ENCODE measurements at regions not wholly inside any gene's neighbourhood (a gene's known extent, or its start where the extent isn't known, plus 50 kb on each side); places are given as distances from the start of the nearest gene placed in this dataset.
"Not testable (repeated sequence)": the region's sequence is repeated elsewhere in the genome, so short reads cannot be mapped to it uniquely, and the experiment has no call there.

DNA sequence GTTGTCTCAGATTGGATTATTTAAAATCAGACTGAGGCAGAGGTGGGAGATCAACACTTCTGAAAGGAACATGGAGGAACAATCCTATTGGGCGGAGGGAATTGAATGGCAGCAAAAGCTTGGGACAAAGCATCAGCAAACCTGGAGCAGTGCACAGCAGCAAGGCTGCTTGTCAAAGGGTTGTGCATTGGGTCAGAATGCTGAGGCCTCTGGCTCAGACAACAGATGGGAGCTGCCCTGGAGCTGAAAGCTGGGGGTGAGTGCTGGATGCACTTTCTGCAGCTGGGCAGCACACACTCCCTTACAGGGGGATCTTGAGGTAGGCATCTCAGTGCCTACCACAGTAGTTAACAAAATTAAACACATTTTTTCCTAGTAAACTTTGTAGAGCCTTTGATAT lies 634.4 kb upstream of the MMS22L start:
- no peak for DNase-seq
- intact Hi-C loops (cut with micrococcal nuclease), result no loop called here
- no peak overlapping the region for H3K27ac Mint-ChIP-seq
- H3K9me3 Mint-ChIP-seq, result no peaks in the 10 kb centered on the region
- no peaks in the 10 kb centered on the region for H3K27me3 Mint-ChIP-seq
- no peaks in the 10 kb centered on the region for H3K4me1 Mint-ChIP-seq
- H3K36me3 Mint-ChIP-seq (ENCODE audit: low read depth), result no peaks in the 10 kb centered on the region
- no peak overlapping the region for H3K4me3 Mint-ChIP-seq

GRCh38 chr6:97919046-97919445 lies 636.0 kb upstream of the MMS22L start:
- no peak overlapping the region for H3K4me3 Mint-ChIP-seq
- H3K36me3 Mint-ChIP-seq (ENCODE audit: low read depth), result no peaks in the 10 kb centered on the region
- H3K27ac Mint-ChIP-seq, result no peak overlapping the region
- intact Hi-C loops (cut with micrococcal nuclease), result no loop called here
- no peak for DNase-seq
- H3K4me1 Mint-ChIP-seq, result no peaks in the 10 kb centered on the region
- H3K9me3 Mint-ChIP-seq, result no peaks in the 10 kb centered on the region
- H3K27me3 Mint-ChIP-seq, result no peaks in the 10 kb centered on the region

DNA sequence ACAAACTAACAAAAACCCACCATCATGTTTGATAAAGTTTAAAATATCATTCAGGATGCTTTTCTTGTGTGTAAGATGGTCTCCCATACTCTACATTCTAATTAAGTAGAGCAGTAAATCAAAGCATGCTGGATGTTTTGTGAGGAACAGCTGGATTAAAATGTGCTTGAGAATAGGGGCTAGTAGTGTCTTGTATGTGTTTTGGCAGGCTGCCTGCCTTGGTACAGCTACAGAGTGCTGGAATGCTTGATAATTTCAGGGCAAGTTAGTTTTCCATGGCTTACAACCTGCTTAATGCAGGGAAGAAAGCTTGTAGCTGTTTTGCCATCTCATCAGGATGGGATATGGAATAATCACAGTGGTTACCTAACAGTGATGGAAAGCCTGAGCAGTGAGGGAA lies 636.6 kb upstream of the MMS22L start:
- intact Hi-C loops (cut with micrococcal nuclease), result no loop called here
- Mint-ChIP-seq H3K4me1 (no peaks in the 10 kb centered on the region), H3K36me3 (ENCODE audit: low read depth) (no peaks in the 10 kb centered on the region), H3K4me3 (no peak overlapping the region), H3K9me3 (no peaks in the 10 kb centered on the region), H3K27me3 (no peaks in the 10 kb centered on the region), H3K27ac (no peak overlapping the region)
- DNase-seq, result no peak

- intact Hi-C loops (cut with micrococcal nuclease), result no loop called here
Observed at GRCh38 chr6:97923249-97923648, 640.2 kb upstream of the MMS22L start.

GRCh38 chr6:97925504-97925903 lies 642.5 kb upstream of the MMS22L start:
- H3K36me3 Mint-ChIP-seq (ENCODE audit: low read depth), result no peaks in the 10 kb centered on the region
- H3K27ac Mint-ChIP-seq, result no peak overlapping the region
- H3K27me3 Mint-ChIP-seq, result no peaks in the 10 kb centered on the region
- no peaks in the 10 kb centered on the region for H3K4me1 Mint-ChIP-seq
- no peak for DNase-seq
- intact Hi-C loops (cut with micrococcal nuclease), result no loop called here
- H3K4me3 Mint-ChIP-seq, result no peak overlapping the region
- no peaks in the 10 kb centered on the region for H3K9me3 Mint-ChIP-seq

More at GRCh38 chr6:97923249-97923648, 640.2 kb upstream of the MMS22L start:
- no peak overlapping the region for H3K4me3 Mint-ChIP-seq
- no peaks in the 10 kb centered on the region for H3K4me1 Mint-ChIP-seq
- DNase-seq, result no peak
- no peaks in the 10 kb centered on the region for H3K9me3 Mint-ChIP-seq
- H3K36me3 Mint-ChIP-seq (ENCODE audit: low read depth), result no peaks in the 10 kb centered on the region
- H3K27ac Mint-ChIP-seq, result no peak overlapping the region
- no peaks in the 10 kb centered on the region for H3K27me3 Mint-ChIP-seq

GRCh38 chr6:97939440-97940168 lies 656.6 kb upstream of the MMS22L start:
- Mint-ChIP-seq H3K27ac (no peak overlapping the region), H3K4me3 (no peak overlapping the region), H3K27me3 (no peaks in the 10 kb centered on the region), H3K36me3 (ENCODE audit: low read depth) (no peaks in the 10 kb centered on the region), H3K4me1 (no peaks in the 10 kb centered on the region), H3K9me3 (no peaks in the 10 kb centered on the region)
- DNase-seq, result no peak
- intact Hi-C loops (cut with micrococcal nuclease), result no loop called here

GRCh38 chr6:97947841-97948240 lies 664.8 kb upstream of the MMS22L start:
- H3K4me3 Mint-ChIP-seq, result no peak overlapping the region
- intact Hi-C loops (cut with micrococcal nuclease), result no loop called here
- H3K27me3 Mint-ChIP-seq, result no peaks in the 10 kb centered on the region
- no peak for DNase-seq
- H3K27ac Mint-ChIP-seq, result no peak overlapping the region
- no peaks in the 10 kb centered on the region for H3K9me3 Mint-ChIP-seq
- no peaks in the 10 kb centered on the region for H3K4me1 Mint-ChIP-seq
- H3K36me3 Mint-ChIP-seq (ENCODE audit: low read depth), result no peaks in the 10 kb centered on the region

DNA sequence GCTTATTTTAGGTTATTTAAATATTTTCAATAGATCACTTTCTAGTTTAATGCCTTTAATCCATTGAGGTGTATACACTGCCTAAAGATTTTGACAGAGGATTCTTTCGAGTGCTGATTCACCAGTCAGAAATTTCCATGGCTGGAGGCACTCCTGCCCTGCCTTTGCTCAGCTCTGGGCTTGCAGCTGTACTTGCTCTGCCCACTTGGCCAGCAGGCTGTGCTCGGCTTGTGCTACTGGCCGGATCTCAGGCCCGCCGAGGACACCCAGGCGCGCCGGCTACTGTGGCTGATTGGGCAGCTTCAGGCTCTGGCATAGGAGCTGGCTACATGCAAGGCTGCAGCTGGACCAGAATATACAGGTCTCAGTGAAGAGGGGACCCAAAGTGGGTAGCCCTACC lies 675.1 kb upstream of the MMS22L start:
- Mint-ChIP-seq H3K9me3 (no peaks in the 10 kb centered on the region), H3K27ac (no peak overlapping the region), H3K36me3 (ENCODE audit: low read depth) (no peaks in the 10 kb centered on the region), H3K4me1 (no peaks in the 10 kb centered on the region), H3K4me3 (no peak overlapping the region), H3K27me3 (no peaks in the 10 kb centered on the region)
- intact Hi-C loops (cut with micrococcal nuclease), result no loop called here
- no peak for DNase-seq

- no peak for DNase-seq
- H3K4me3 Mint-ChIP-seq, result no peak overlapping the region
- H3K9me3 Mint-ChIP-seq, result no peaks in the 10 kb centered on the region
- no peaks in the 10 kb centered on the region for H3K27me3 Mint-ChIP-seq
- no peaks in the 10 kb centered on the region for H3K4me1 Mint-ChIP-seq
- intact Hi-C loops (cut with micrococcal nuclease), result no loop called here
- H3K36me3 Mint-ChIP-seq (ENCODE audit: low read depth), result no peaks in the 10 kb centered on the region
- no peak overlapping the region for H3K27ac Mint-ChIP-seq
Observed at GRCh38 chr6:97963193-97963592, 680.2 kb upstream of the MMS22L start.

GRCh38 chr6:97969065-97969464 lies 686.0 kb upstream of the MMS22L start:
- no peak overlapping the region for H3K4me3 Mint-ChIP-seq
- intact Hi-C loops (cut with micrococcal nuclease), result no loop called here
- H3K27ac Mint-ChIP-seq, result no peak overlapping the region
- no peaks in the 10 kb centered on the region for H3K27me3 Mint-ChIP-seq
- no peaks in the 10 kb centered on the region for H3K4me1 Mint-ChIP-seq
- no peaks in the 10 kb centered on the region for H3K9me3 Mint-ChIP-seq
- H3K36me3 Mint-ChIP-seq (ENCODE audit: low read depth), result no peaks in the 10 kb centered on the region
- DNase-seq, result no peak

GRCh38 chr6:97977084-97977483 lies 694.1 kb upstream of the MMS22L start:
- intact Hi-C loops (cut with micrococcal nuclease), result no loop called here
- no peaks in the 10 kb centered on the region for H3K27me3 Mint-ChIP-seq
- H3K27ac Mint-ChIP-seq, result no peak overlapping the region
- H3K4me3 Mint-ChIP-seq, result no peak overlapping the region
- DNase-seq, result no peak
- no peaks in the 10 kb centered on the region for H3K4me1 Mint-ChIP-seq
- H3K9me3 Mint-ChIP-seq, result no peaks in the 10 kb centered on the region
- H3K36me3 Mint-ChIP-seq (ENCODE audit: low read depth), result no peaks in the 10 kb centered on the region

GRCh38 chr6:97978855-97979271 lies 695.8 kb upstream of the MMS22L start:
- H3K27me3 Mint-ChIP-seq, result no peaks in the 10 kb centered on the region
- H3K27ac Mint-ChIP-seq, result no peak overlapping the region
- no peaks in the 10 kb centered on the region for H3K9me3 Mint-ChIP-seq
- no peak for DNase-seq
- intact Hi-C loops (cut with micrococcal nuclease), result no loop called here
- no peaks in the 10 kb centered on the region for H3K4me1 Mint-ChIP-seq
- no peak overlapping the region for H3K4me3 Mint-ChIP-seq
- H3K36me3 Mint-ChIP-seq (ENCODE audit: low read depth), result no peaks in the 10 kb centered on the region

DNA sequence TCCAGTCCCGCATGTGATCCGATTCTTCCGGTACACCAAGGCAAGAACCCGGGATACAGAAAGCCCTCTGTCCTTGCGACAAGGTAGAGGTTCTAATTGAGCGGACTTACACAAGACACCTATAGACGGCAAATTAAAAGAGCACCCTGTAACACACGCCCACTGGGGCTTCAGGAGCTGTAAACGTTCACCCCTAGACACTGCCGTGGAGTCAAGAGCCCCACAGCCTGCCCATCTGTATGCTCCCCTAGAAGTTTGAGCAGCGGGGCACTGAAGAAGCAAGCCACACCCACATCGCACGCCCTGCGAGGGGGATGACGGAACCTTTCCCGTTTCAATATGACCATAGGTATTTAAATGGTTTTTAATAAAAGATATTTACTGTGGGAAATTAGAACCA lies 696.3 kb upstream of the MMS22L start:
- H3K4me1 Mint-ChIP-seq, H3K9me3 Mint-ChIP-seq, H3K27me3 Mint-ChIP-seq: not testable (repeated sequence)

DNA sequence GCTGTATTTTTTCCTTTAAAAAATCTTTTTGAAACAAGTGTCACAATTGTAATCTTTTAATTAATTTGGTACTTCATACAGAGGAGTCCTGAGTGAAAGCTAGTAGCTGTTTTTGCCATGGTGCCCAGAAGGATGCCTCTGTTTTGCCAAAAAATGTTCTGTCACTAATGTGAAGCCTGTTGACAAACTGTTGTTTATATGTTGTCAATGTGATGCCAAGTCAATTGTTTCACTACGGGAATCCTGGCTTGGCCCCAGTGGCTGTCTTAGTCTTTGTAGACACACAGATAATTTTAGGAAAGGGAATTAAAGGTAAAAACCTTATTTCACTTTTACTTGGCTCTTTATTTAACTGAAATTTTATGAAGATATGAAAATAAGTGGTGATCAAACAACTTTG lies 706.4 kb upstream of the MMS22L start:
- Mint-ChIP-seq H3K36me3 (ENCODE audit: low read depth) (no peaks in the 10 kb centered on the region), H3K27me3 (no peaks in the 10 kb centered on the region), H3K4me3 (no peak overlapping the region), H3K4me1 (no peaks in the 10 kb centered on the region), H3K27ac (no peak overlapping the region), H3K9me3 (no peaks in the 10 kb centered on the region)
- intact Hi-C loops (cut with micrococcal nuclease), result no loop called here
- no peak for DNase-seq

More for the DNA sequence above, 696.3 kb upstream of the MMS22L start:
- H3K4me3 Mint-ChIP-seq; H3K36me3 Mint-ChIP-seq (ENCODE audit: low read depth); DNase-seq; H3K27ac Mint-ChIP-seq; intact Hi-C loops (cut with micrococcal nuclease): not testable (repeated sequence)

DNA sequence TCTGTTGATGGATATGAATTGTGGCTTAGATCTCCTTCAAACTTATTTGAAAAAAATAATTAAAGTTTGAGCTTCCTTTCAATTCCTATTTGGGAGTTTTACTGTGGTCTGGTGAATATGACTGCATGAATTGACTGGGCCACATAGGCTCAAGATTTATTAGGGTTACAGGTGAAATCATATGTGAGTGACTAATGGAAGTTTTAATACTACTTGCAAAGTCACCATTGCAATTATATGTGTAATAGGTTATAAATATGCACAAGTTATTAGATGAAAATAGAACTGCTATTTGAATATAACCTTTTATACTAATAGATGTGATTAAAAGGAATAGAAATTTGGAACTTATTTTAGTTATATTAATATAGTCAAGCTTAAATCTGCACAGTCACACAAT lies 712.1 kb upstream of the MMS22L start:
- no peak overlapping the region for H3K27ac Mint-ChIP-seq
- H3K4me1 Mint-ChIP-seq, result no peaks in the 10 kb centered on the region
- no peaks in the 10 kb centered on the region for H3K36me3 Mint-ChIP-seq (ENCODE audit: low read depth)
- H3K9me3 Mint-ChIP-seq, result no peaks in the 10 kb centered on the region
- no peak for DNase-seq
- intact Hi-C loops (cut with micrococcal nuclease), result no loop called here
- no peak overlapping the region for H3K4me3 Mint-ChIP-seq
- no peaks in the 10 kb centered on the region for H3K27me3 Mint-ChIP-seq
